ENCODE measurements at regions not wholly inside any gene's neighbourhood (a gene's known extent, or its start where the extent isn't known, plus 50 kb on each side); places are given as distances from the start of the nearest gene placed in this dataset.
"Not testable (repeated sequence)": the region's sequence is repeated elsewhere in the genome, so short reads cannot be mapped to it uniquely, and the experiment has no call there.

DNA sequence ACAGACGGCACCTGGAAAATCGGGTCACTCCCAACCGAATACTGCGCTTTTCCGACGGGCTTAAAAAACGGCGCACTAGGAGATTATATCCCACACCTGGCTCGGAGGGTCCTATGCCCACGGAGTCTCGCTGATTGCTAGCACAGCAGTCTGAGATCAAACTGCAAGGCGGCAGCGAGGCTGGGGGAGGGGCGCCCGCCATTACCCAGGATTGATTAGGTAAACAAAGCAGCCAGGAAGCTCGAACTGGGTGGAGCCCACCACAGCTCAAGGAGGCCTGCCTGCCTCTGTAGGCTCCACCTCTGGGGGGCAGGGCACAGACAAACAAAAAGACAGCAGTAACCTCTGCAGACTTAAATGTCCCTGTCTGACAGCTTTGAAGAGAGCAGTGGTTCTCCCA is 64.5 kb downstream of the SLC30A10 start:
- H3K27me3 Mint-ChIP-seq (ENCODE audit: low read depth) = not testable (repeated sequence)

DNA sequence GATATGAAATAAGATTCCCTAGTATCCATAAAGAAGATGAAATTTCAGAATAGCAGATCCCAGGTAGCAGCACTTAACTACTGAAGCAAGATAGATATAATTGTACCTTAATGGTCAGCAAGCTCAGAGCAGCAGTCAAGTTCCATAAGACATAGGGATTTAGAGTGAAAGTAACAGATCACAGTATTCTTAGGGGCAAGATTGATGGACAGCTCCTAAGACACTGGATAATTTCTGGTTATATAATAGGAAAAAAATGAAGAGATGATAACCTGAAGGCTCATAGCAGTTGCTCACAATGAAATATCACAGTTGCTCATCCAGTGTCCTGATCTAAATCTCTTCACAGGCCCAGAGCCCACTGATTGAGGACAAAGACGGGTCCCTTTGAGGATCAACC is 66.0 kb downstream of the SLC30A10 start:
- DNase-seq = no peak
- Mint-ChIP-seq H3K27ac (no peak overlapping the region), H3K36me3 (ENCODE audit: low read depth) (no peaks in the 10 kb centered on the region), H3K4me3 (no peak overlapping the region), H3K27me3 (ENCODE audit: low read depth) (peaks cover 5% of the 10 kb centered on the region), H3K4me1 (ENCODE audit: low read depth) (no peaks in the 10 kb centered on the region), H3K9me3 (no peaks in the 10 kb centered on the region)
- CTCF ChIA-PET = no interaction called here
- intact Hi-C loops (cut with micrococcal nuclease) = no loop called here

More for the DNA sequence above, 64.5 kb downstream of the SLC30A10 start:
- DNase-seq; H3K36me3 Mint-ChIP-seq (ENCODE audit: low read depth); H3K9me3 Mint-ChIP-seq; H3K4me1 Mint-ChIP-seq (ENCODE audit: low read depth); H3K27ac Mint-ChIP-seq; H3K4me3 Mint-ChIP-seq; intact Hi-C loops (cut with micrococcal nuclease): not testable (repeated sequence)
- CTCF ChIA-PET = interaction anchor here (0.6 kb wide), 1 partner anchor 245 kb away, joined by 4 read pairs; no protein-coding TSS in a partner anchor

GRCh38 chr1:219858980-219859379 is 69.4 kb downstream of the SLC30A10 start:
- Mint-ChIP-seq H3K4me1 (ENCODE audit: low read depth) (no peaks in the 10 kb centered on the region), H3K9me3 (peaks cover 9% of the 10 kb centered on the region), H3K27me3 (ENCODE audit: low read depth) (peaks cover 5% of the 10 kb centered on the region), H3K36me3 (ENCODE audit: low read depth) (no peaks in the 10 kb centered on the region), H3K27ac (no peak overlapping the region), H3K4me3 (no peak overlapping the region)
- CTCF ChIA-PET = interaction anchor here (0.6 to 0.7 kb wide), 2 partner anchors 65 to 1916 kb away, joined by 3 read pairs; no protein-coding TSS in a partner anchor
- no peak for DNase-seq
- intact Hi-C loops (cut with micrococcal nuclease) = no loop called here

GRCh38 chr1:219847215-219847855 is 81.0 kb downstream of the SLC30A10 start:
- Mint-ChIP-seq H3K27ac (no peak overlapping the region), H3K4me1 (ENCODE audit: low read depth) (no peaks in the 10 kb centered on the region), H3K27me3 (ENCODE audit: low read depth) (no peaks in the 10 kb centered on the region), H3K36me3 (ENCODE audit: low read depth) (no peaks in the 10 kb centered on the region), H3K9me3 (peaks cover 15% of the 10 kb centered on the region), H3K4me3 (no peak overlapping the region)
- intact Hi-C loops (cut with micrococcal nuclease) = no loop called here
- DNase-seq = no peak
- CTCF ChIA-PET = interaction anchor here (0.6 kb wide), 1 partner anchor 179 kb away, joined by 4 read pairs; no protein-coding TSS in a partner anchor

- H3K4me1 Mint-ChIP-seq (ENCODE audit: low read depth); intact Hi-C loops (cut with micrococcal nuclease): not testable (repeated sequence)
Observed at GRCh38 chr1:219839595-219839994, 88.8 kb downstream of the SLC30A10 start.

GRCh38 chr1:219837994-219838294 is 90.4 kb downstream of the SLC30A10 start:
- Mint-ChIP-seq H3K27me3 (ENCODE audit: low read depth) (peaks cover 17% of the 10 kb centered on the region), H3K9me3 (no peaks in the 10 kb centered on the region), H3K4me3 (no peak overlapping the region), H3K27ac (no peak overlapping the region), H3K36me3 (ENCODE audit: low read depth) (no peaks in the 10 kb centered on the region), H3K4me1 (ENCODE audit: low read depth) (no peaks in the 10 kb centered on the region)
- intact Hi-C loops (cut with micrococcal nuclease) = loop anchor here (1.0 kb wide), 1 partner anchor 937 kb away; no protein-coding TSS in a partner anchor
- DNase-seq = no peak
- CTCF ChIA-PET = no interaction called here

More at GRCh38 chr1:219839595-219839994, 88.8 kb downstream of the SLC30A10 start:
- CTCF ChIA-PET; DNase-seq; H3K4me3 Mint-ChIP-seq; H3K9me3 Mint-ChIP-seq; H3K27ac Mint-ChIP-seq; H3K36me3 Mint-ChIP-seq (ENCODE audit: low read depth): not testable (repeated sequence)
- peaks cover 17% of the 10 kb centered on the region for H3K27me3 Mint-ChIP-seq (ENCODE audit: low read depth)

DNA sequence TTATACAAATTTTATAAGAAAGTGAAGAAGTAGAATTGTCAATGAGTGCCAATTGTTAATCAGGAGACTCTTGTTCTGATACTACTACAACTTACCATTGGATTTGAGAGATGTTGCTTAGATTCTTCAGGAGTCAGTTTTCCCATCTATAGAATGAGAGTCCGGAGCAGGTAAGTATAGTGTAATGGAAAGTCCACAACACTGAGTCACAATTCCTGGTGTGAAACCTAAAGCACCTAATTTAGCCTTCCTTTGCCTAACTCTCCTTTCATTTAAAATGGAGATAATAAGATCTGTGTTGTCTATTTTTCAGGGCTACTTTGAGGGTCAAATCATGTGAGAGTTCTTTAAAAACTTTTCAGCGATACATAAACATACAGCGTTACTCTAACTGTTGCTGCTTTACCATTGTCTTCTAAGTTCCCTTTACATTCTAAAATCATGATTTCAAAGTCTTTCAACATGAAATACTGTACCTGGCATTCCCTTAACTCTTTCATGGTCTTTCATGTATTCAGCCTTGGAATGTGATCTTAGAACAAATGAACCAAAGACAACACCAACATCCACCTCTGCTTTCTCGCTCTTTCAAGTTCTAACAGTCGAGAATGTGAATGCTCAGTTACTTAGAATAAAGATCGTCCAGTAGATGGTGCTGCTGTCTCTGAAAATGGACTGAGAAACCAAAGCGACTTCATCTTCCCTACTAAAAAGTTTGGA is 90.9 kb downstream of the SLC30A10 start:
- Mint-ChIP-seq H3K27ac (no peak overlapping the region), H3K36me3 (ENCODE audit: low read depth) (no peaks in the 10 kb centered on the region), H3K9me3 (no peaks in the 10 kb centered on the region), H3K27me3 (ENCODE audit: low read depth) (peaks cover 20% of the 10 kb centered on the region), H3K4me3 (no peak overlapping the region), H3K4me1 (ENCODE audit: low read depth) (no peaks in the 10 kb centered on the region)
- CTCF ChIA-PET = no interaction called here
- peak; percentile 10 for DNase-seq
- intact Hi-C loops (cut with micrococcal nuclease) = loop anchor here (1.0 kb wide), 1 partner anchor 938 kb away; no protein-coding TSS in a partner anchor

DNA sequence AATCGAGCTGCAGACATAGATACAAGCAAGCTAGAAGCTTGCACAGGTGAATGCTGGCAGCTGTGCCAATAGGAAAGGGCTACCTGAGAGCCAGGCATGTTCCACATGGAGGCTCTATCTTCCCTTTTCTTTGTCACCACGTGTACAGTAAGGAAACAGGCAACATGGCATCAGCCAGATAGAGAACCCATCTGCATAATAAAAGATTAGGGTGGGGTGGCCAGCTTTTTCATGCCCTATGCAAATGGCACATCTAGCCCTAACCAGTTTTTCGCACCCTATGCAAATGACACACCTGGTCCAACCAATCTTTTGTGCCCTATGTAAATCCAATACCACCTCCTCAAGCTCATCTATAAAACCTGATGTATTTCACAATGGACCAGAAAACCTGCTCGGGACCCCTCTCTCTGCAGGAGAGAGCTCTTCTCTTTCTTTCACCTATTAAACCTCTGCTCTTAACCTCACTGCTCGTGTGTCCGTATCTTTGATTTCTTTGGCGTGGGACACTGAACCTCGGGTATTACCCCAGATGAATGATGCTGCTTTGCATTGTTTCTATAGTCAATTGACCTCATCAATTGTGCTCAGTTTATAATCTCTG is 93.9 kb downstream of the SLC30A10 start:
- Mint-ChIP-seq H3K27me3 (ENCODE audit: low read depth) (peaks cover 20% of the 10 kb centered on the region), H3K27ac (no peak overlapping the region), H3K36me3 (ENCODE audit: low read depth) (no peaks in the 10 kb centered on the region), H3K9me3 (no peaks in the 10 kb centered on the region), H3K4me3 (no peak overlapping the region), H3K4me1 (ENCODE audit: low read depth) (no peaks in the 10 kb centered on the region)
- CTCF ChIA-PET = no interaction called here
- intact Hi-C loops (cut with micrococcal nuclease) = no loop called here
- DNase-seq = no peak

GRCh38 chr1:219833214-219833815 is 95.0 kb downstream of the SLC30A10 start:
- Mint-ChIP-seq H3K4me3 (no peak overlapping the region), H3K36me3 (ENCODE audit: low read depth) (no peaks in the 10 kb centered on the region), H3K27me3 (ENCODE audit: low read depth) (peaks cover 18% of the 10 kb centered on the region), H3K4me1 (ENCODE audit: low read depth) (no peaks in the 10 kb centered on the region), H3K27ac (no peak overlapping the region), H3K9me3 (no peaks in the 10 kb centered on the region)
- intact Hi-C loops (cut with micrococcal nuclease) = no loop called here
- CTCF ChIA-PET = no interaction called here
- no peak for DNase-seq

DNA sequence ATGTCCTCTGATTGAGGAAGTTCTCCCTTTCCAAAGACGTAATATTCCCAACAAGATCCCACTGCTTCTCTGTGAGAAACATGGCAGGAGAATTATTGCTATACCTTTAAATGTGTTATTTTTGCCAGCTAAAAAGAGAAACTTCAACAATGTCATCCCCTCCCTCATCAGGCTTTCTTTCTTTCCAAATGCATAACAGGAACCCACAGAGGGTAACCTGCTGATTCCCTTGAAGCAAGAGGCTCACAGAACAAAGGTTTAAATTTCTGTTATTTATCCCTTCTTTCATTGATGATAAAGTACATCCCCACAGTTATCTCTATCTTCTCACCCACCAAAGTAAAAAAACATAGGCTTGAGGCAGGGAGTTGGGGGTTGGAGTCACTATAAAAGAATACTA is 102.1 kb downstream of the SLC30A10 start:
- Mint-ChIP-seq H3K36me3 (ENCODE audit: low read depth) (no peaks in the 10 kb centered on the region), H3K4me3 (no peak overlapping the region), H3K4me1 (ENCODE audit: low read depth) (no peaks in the 10 kb centered on the region), H3K27ac (no peak overlapping the region), H3K9me3 (no peaks in the 10 kb centered on the region), H3K27me3 (ENCODE audit: low read depth) (peaks cover 7% of the 10 kb centered on the region)
- intact Hi-C loops (cut with micrococcal nuclease) = no loop called here
- CTCF ChIA-PET = no interaction called here
- DNase-seq = no peak

DNA sequence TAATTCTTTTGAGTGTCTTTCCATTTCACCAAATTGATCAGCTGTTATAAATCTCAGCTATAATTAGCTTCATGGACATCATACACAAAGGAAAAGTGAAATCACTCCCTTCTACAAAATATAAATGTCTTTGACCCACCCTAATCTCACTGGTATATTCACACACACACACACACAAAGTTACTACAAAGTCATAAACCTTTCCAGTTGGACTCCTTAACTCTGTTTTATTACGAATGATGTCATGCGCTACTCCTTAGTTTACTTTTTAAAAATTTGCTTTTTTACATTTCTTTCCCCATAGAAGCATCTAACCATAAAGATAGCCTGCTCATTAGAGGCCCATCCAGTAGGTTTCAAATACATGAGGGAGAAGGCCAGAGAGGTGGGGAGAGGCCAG is 103.0 kb downstream of the SLC30A10 start:
- no peak overlapping the region for H3K27ac Mint-ChIP-seq
- intact Hi-C loops (cut with micrococcal nuclease) = no loop called here
- H3K27me3 Mint-ChIP-seq (ENCODE audit: low read depth) = peaks cover 7% of the 10 kb centered on the region
- H3K4me1 Mint-ChIP-seq (ENCODE audit: low read depth) = no peaks in the 10 kb centered on the region
- H3K9me3 Mint-ChIP-seq = no peaks in the 10 kb centered on the region
- H3K36me3 Mint-ChIP-seq (ENCODE audit: low read depth) = no peaks in the 10 kb centered on the region
- DNase-seq = no peak
- CTCF ChIA-PET = interaction anchor here (0.6 kb wide), 1 partner anchor 537 kb away, joined by 3 read pairs; no protein-coding TSS in a partner anchor
- H3K4me3 Mint-ChIP-seq = no peak overlapping the region

DNA sequence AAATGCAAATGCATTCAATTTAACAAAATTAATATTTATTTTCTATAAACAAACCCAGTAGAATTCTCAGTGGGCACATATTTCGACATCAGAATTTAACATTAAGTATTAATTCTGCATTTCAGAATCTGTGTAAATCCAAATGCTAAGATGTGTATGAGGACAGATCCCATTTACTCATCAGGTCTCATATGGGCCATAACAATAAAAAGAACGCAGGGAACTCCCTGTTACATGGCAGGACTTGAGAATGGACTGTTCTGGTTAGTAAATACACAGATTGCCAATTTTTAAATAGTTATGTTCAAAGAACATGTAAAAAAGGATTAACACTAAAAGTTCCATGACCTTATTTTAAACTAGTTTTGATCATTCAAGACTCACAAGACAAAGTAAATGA is 104.0 kb downstream of the SLC30A10 start:
- Mint-ChIP-seq H3K9me3 (no peaks in the 10 kb centered on the region), H3K36me3 (ENCODE audit: low read depth) (no peaks in the 10 kb centered on the region), H3K4me1 (ENCODE audit: low read depth) (no peaks in the 10 kb centered on the region), H3K27ac (no peak overlapping the region), H3K27me3 (ENCODE audit: low read depth) (peaks cover 7% of the 10 kb centered on the region), H3K4me3 (no peak overlapping the region)
- intact Hi-C loops (cut with micrococcal nuclease) = no loop called here
- CTCF ChIA-PET = no interaction called here
- no peak for DNase-seq
